Heart left ventricle (tissue), 16 donors: ENCODE measurements at regions not wholly inside any gene's neighbourhood (a gene's known extent, or its start where the extent isn't known, plus 50 kb on each side); places are given as distances from the start of the nearest gene placed in this dataset.

ENCODE experiments used
- ATAC-seq, 4 donors: fragments of 200-7000 bp; cut with Tn5 transposase; one replicate each; pipeline ENCODE4 v1.9.1; 2020 to 2022; ENCODE audit warnings: moderate library complexity in 4 of 4, mild to moderate bottlenecking in 3 of 4, moderate number of reproducible peaks in 1 of 4
- DNase-seq, 5 donors: peaks; one replicate each; pipeline ENCODE4 v3.0.0-alpha.2; 2020
- H3K27ac ChIP-seq, 12 donors: fragments of 200-600 bp; sonication (generic) in 4 of 12; one replicate each; pipeline versions ENCODE4 v1.5.0 to v1.8.0; 2016 to 2022; ENCODE audit warnings: mild to moderate bottlenecking in 2 of 12
- H3K27me3 ChIP-seq, 9 donors: fragments of 200-600 bp; sonication (generic) in 2 of 9; one replicate each; pipeline versions ENCODE4 v1.5.1 to v1.8.0; 2016 to 2022; ENCODE audit warnings: mild to moderate bottlenecking in 3 of 9
- H3K36me3 ChIP-seq, 9 donors: fragments of 200-600 bp; sonication (generic) in 2 of 9; one replicate each; pipeline versions ENCODE4 v1.5.0 to v1.8.0; 2018 to 2022; ENCODE audit warnings: mild to moderate bottlenecking in 2 of 9
- H3K4me1 ChIP-seq, 12 donors: fragments of 200-600 bp; sonication (generic) in 4 of 12; one replicate each; pipeline versions ENCODE4 v1.5.0 to v1.8.0; 2016 to 2022; ENCODE audit warnings: mild to moderate bottlenecking in 3 of 12
- H3K4me3 ChIP-seq, 12 donors: fragments of 200-600 bp; sonication (generic) in 4 of 12; one replicate each; pipeline versions ENCODE4 v1.5.0 to v1.8.0; 2017 to 2022; ENCODE audit warnings: mild to moderate bottlenecking in 9 of 12, moderate library complexity in 4 of 12
- H3K9me3 ChIP-seq, 12 donors: fragments of 200-600 bp; sonication (generic) in 4 of 12; one replicate each; pipeline versions ENCODE4 v1.5.0 to v1.8.0; 2016 to 2022; ENCODE audit warnings: mild to moderate bottlenecking in 1 of 12
- CTCF ChIP-seq, 12 donors: fragments of 200-600 bp; sonication (generic) in 4 of 12; IDR thresholded peaks; one replicate each; pipeline versions ENCODE4 v1.5.0 to v1.8.0; 2018 to 2022; ENCODE audit warnings: antibody characterized with exemption in 12 of 12, mild to moderate bottlenecking in 5 of 12
- POLR2A ChIP-seq, 2 donors: fragments of 450-650 bp; IDR thresholded peaks; one replicate each; pipeline ENCODE4 v1.6.1; 2017; ENCODE audit warnings: antibody characterized with exemption in 2 of 2, mild to moderate bottlenecking in 2 of 2, moderate library complexity in 2 of 2
- WGBS, 4 donors: extraction: QIAGEN DNeasy Blood & Tissue Kit in 2 of 4; methylation state at CpG; one replicate each; pipeline versions ENCODE4 v1.1.5 to v1.1.7; 2013 to 2018; 5-methylcytosine and 5-hydroxymethylcytosine counted together
- intact Hi-C, 10 donors: fragments of 100-400 bp; cut with DNase I; formaldehyde crosslinking; loops; one replicate each; pipeline versions ENCODE4 v1.11.1 to v1.14.2; 2022
- donor health status: ischemic (EF 13 %, LVEDD 7.1; RV severe dilation, severe dysfunction).
- donor health status: healthy with polysubstance abuse.
- donor health status: DM: no; HTN: yes; CAD: no.
- donor health status: DM: no; HTN: no; CAD: no.
- donor health status: ischemic (EF 25% LVEDD 6.9; RV normal size, moderate dysfunction).
- donor health status: ischemic (EF 25% LVEDD 5.7; RV mildly dilated, moderate dysfunction).
- donor health status: healthy.
- donor health status: DM: yes; HTN: yes; CAD: no.
- donor health status: ischemic (EF 35%, LVEDD 5.7; RV mildly dilated, moderate dysfunction).
- donor health status: nonischemic (EF 11% LVEDD 7.7; RV severe dilation, severe dysfunction).
- donor health status: DM: yes; HTN: yes; CAD: no.
- donor health status: PGD.
- donor health status: ischemic (EF 29% LVEDD 5.4; RV normal size, mild dysfunction).
- donor health status: nonischemic (EF 23%, LVEDD 6.1; RV moderate dilation, normal function).

GRCh38 chr3:106256249-106256957 is 387.6 kb upstream of the CBLB start:
- TF ChIP-seq POLR2A (IDR thresholded peaks at IDR 0.05) (no peak), CTCF (IDR thresholded peaks at IDR 0.05) (no peak)
- H3K27me3 ChIP-seq: no peaks in the 10 kb centered on the region
- intact Hi-C loops: no loop called here
- ATAC-seq (no peak), DNase-seq (no peak)
- H3K27ac ChIP-seq: no peak overlapping the region
- H3K9me3 ChIP-seq: peaks cover 0 to 7% (median 0%) of the 10 kb centered on the region in 12 donors
- 81 to 85% (median 82%) methylated on average over 11 of the region's 11 CpGs for WGBS, 4 donors
- no peaks in the 10 kb centered on the region for H3K36me3 ChIP-seq
- no peaks in the 10 kb centered on the region for H3K4me1 ChIP-seq
- no peak overlapping the region for H3K4me3 ChIP-seq

- no peak overlapping the region for H3K27ac ChIP-seq
- no peaks in the 10 kb centered on the region for H3K4me1 ChIP-seq
- no peak for TF ChIP-seq POLR2A (IDR thresholded peaks at IDR 0.05)
- no peak for TF ChIP-seq CTCF (IDR thresholded peaks at IDR 0.05)
- ATAC-seq (no peak), DNase-seq (no peak)
- no peaks in the 10 kb centered on the region for H3K27me3 ChIP-seq
- H3K4me3 ChIP-seq: no peak overlapping the region
- H3K36me3 ChIP-seq: no peaks in the 10 kb centered on the region
- 89 to 93% (median 92%) methylated on average over 3 of the region's 3 CpGs for WGBS, 4 donors
- H3K9me3 ChIP-seq: peaks cover 0 to 5% (median 0%) of the 10 kb centered on the region in 12 donors
- intact Hi-C loops: no loop called here
Measured at GRCh38 chr3:106257172-106257571, 388.4 kb upstream of the CBLB start.

GRCh38 chr3:106261396-106261795 is 392.6 kb upstream of the CBLB start:
- Histone ChIP-seq H3K4me3 (no peak overlapping the region), H3K4me1 (no peaks in the 10 kb centered on the region), H3K36me3 (no peaks in the 10 kb centered on the region), H3K9me3 (no peaks in the 10 kb centered on the region), H3K27me3 (no peaks in the 10 kb centered on the region), H3K27ac (no peak overlapping the region)
- no peak for TF ChIP-seq CTCF (IDR thresholded peaks at IDR 0.05)
- TF ChIP-seq POLR2A (IDR thresholded peaks at IDR 0.05): no peak
- ATAC-seq (no peak), DNase-seq (no peak)
- intact Hi-C loops: no loop called here
- WGBS, 4 donors: 91 to 100% (median 96%) methylated on average over 1 of the region's 1 CpG

GRCh38 chr3:106261915-106262683 is 393.3 kb upstream of the CBLB start:
- H3K4me3 ChIP-seq: no peak overlapping the region
- no peaks in the 10 kb centered on the region for H3K4me1 ChIP-seq
- H3K9me3 ChIP-seq: no peaks in the 10 kb centered on the region
- TF ChIP-seq CTCF (IDR thresholded peaks at IDR 0.05): no peak
- no peak for TF ChIP-seq POLR2A (IDR thresholded peaks at IDR 0.05)
- ATAC-seq (no peak), DNase-seq (no peak)
- H3K36me3 ChIP-seq: no peaks in the 10 kb centered on the region
- intact Hi-C loops: no loop called here
- H3K27me3 ChIP-seq: no peaks in the 10 kb centered on the region
- H3K27ac ChIP-seq: no peak overlapping the region
- WGBS, 4 donors: 69 to 77% (median 72%) methylated on average over 2 of the region's 2 CpGs
